Trophoblast cell (in vitro differentiated cells and primary cell): ENCODE measurements at regions not wholly inside any gene's neighbourhood (a gene's known extent, or its start where the extent isn't known, plus 50 kb on each side); places are given as distances from the start of the nearest gene placed in this dataset.

Experiments
- DNase-seq, 2 donors: peaks; one replicate each; pipeline ENCODE4 v3.0.0-alpha.2; 2016
- H2AFZ ChIP-seq: 2 replicates; pipeline ENCODE4 v1.6.1; 2013; ENCODE audit warnings: low read length, moderate library complexity, mild to moderate bottlenecking; ENCODE audit not compliant: insufficient read depth, poor library complexity
- H2AK5ac ChIP-seq: 2 replicates; pipeline ENCODE4 v1.6.1; 2013; ENCODE audit warnings: mild to moderate bottlenecking, low read length
- H2BK120ac ChIP-seq: 2 replicates; pipeline ENCODE4 v1.6.1; 2013; ENCODE audit warnings: low read length, mild to moderate bottlenecking, moderate library complexity; ENCODE audit not compliant: insufficient read depth, poor library complexity
- H2BK12ac ChIP-seq: 2 replicates; pipeline ENCODE4 v1.6.1; 2013; ENCODE audit warnings: mild to moderate bottlenecking, low read length, moderate library complexity
- H2BK5ac ChIP-seq: 2 replicates; pipeline ENCODE4 v1.6.1; 2013; ENCODE audit warnings: low read length, low read depth, moderate library complexity, mild to moderate bottlenecking; ENCODE audit not compliant: poor library complexity
- H3K14ac ChIP-seq: 2 replicates; pipeline ENCODE4 v1.6.1; 2013; ENCODE audit warnings: mild to moderate bottlenecking, low read length
- H3K18ac ChIP-seq: 2 replicates; pipeline ENCODE4 v1.6.1; 2013; ENCODE audit warnings: mild to moderate bottlenecking, low read length
- H3K23ac ChIP-seq: 2 replicates; pipeline ENCODE4 v1.6.1; 2013; ENCODE audit warnings: low read length
- H3K27ac ChIP-seq: 2 replicates; pipeline ENCODE4 v1.5.1; 2013; ENCODE audit warnings: low read depth, mild to moderate bottlenecking, inconsistent platforms, low read length, moderate library complexity
- H3K27me3 ChIP-seq: 2 replicates; pipeline ENCODE4 v1.6.1; 2013; ENCODE audit warnings: inconsistent platforms, mild to moderate bottlenecking, low read length, moderate library complexity; ENCODE audit not compliant: insufficient read depth
- H3K36me3 ChIP-seq, 2 experiments: 1 replicate in 1 of 2; 2 replicates in 1 of 2; pipeline ENCODE4 v1.6.1; 2013; ENCODE audit warnings: low read length in 2 of 2, mild to moderate bottlenecking in 2 of 2, moderate library complexity in 1 of 2; ENCODE audit not compliant: insufficient read depth in 2 of 2, control insufficient read depth in 1 of 2
- H3K4ac ChIP-seq: 2 replicates; pipeline ENCODE4 v1.6.1; 2013; ENCODE audit warnings: low read depth, mild to moderate bottlenecking, low read length, moderate library complexity
- H3K4me1 ChIP-seq, 2 experiments: 1 replicate in 1 of 2; 2 replicates in 1 of 2; pipeline ENCODE4 v1.6.1; 2013; ENCODE audit warnings: low read length in 2 of 2, mild to moderate bottlenecking in 2 of 2, moderate library complexity in 1 of 2; ENCODE audit not compliant: insufficient read depth in 2 of 2, control insufficient read depth in 1 of 2
- H3K4me2 ChIP-seq: 2 replicates; pipeline ENCODE4 v1.6.1; 2013; ENCODE audit warnings: inconsistent platforms, mild to moderate bottlenecking, low read length, moderate library complexity
- H3K4me3 ChIP-seq: 2 replicates; pipeline ENCODE4 v1.5.1; 2013; ENCODE audit warnings: mild to moderate bottlenecking, low read depth, low read length, inconsistent platforms
- H3K79me1 ChIP-seq: one replicate; pipeline ENCODE4 v1.6.1; 2013; ENCODE audit warnings: low read length
- H3K79me2 ChIP-seq: 2 replicates; pipeline ENCODE4 v1.6.1; 2013; ENCODE audit warnings: low read length, mild to moderate bottlenecking; ENCODE audit not compliant: control insufficient read depth, insufficient read depth, poor library complexity
- H3K9ac ChIP-seq: 2 replicates; pipeline ENCODE4 v1.6.1; 2013; ENCODE audit warnings: mild to moderate bottlenecking, low read length
- H3K9me3 ChIP-seq: 2 replicates; pipeline ENCODE4 v1.6.1; 2013; ENCODE audit warnings: low read depth, mild to moderate bottlenecking, control low read depth, inconsistent platforms, low read length; ENCODE audit not compliant: insufficient read depth
- H4K12ac ChIP-seq: 2 replicates; pipeline ENCODE4 v1.6.1; 2013; ENCODE audit warnings: low read depth, mild to moderate bottlenecking, low read length, moderate library complexity
- H4K8ac ChIP-seq: 2 replicates; pipeline ENCODE4 v1.6.1; 2013; ENCODE audit warnings: low read depth, mild to moderate bottlenecking, low read length, moderate library complexity
- H4K91ac ChIP-seq: one replicate; pipeline ENCODE4 v1.6.1; 2013; ENCODE audit warnings: low read depth, mild to moderate bottlenecking, low read length, moderate library complexity
- WGBS: extraction: QIAGEN DNeasy Blood & Tissue Kit; methylation state at CpG from one replicate; pipeline ENCODE4 v1.1.7; 2013; ENCODE audit warnings: missing lambda C conversion rate; ENCODE audit not compliant: insufficient read length, insufficient coverage; ENCODE audit errors: extremely low coverage; 5-methylcytosine and 5-hydroxymethylcytosine counted together

- Histone ChIP-seq H4K8ac (no peak overlapping the region), H3K79me2 (no peaks in the 10 kb centered on the region), H3K4me2 (no peak overlapping the region), H3K23ac (no peak overlapping the region), H3K9ac (no peak overlapping the region), H3K14ac (no peak overlapping the region), H3K9me3 (no peaks in the 10 kb centered on the region), H3K4me1 (no peaks in the 10 kb centered on the region), H3K36me3 (no peaks in the 10 kb centered on the region), H4K91ac (no peak overlapping the region), H3K27ac (no peak overlapping the region), H2AK5ac (no peak overlapping the region), H2BK12ac (no peak overlapping the region), H3K79me1 (no peaks in the 10 kb centered on the region), H2BK120ac (no peak overlapping the region), H2BK5ac (no peak overlapping the region), H2AFZ (no peak overlapping the region), H3K4me3 (no peak overlapping the region), H3K27me3 (no peaks in the 10 kb centered on the region), H4K12ac (no peak overlapping the region), H3K4ac (no peak overlapping the region), H3K18ac (no peak overlapping the region)
- WGBS, result no CpG with 5 or more reads among the region's 10 CpGs
- peak in 1 of 2 donors; percentile 5 for DNase-seq
These were observed 95.8 kb upstream of the CRHR1 start for GRCh38 chr17:45688353-45688752.

DNA sequence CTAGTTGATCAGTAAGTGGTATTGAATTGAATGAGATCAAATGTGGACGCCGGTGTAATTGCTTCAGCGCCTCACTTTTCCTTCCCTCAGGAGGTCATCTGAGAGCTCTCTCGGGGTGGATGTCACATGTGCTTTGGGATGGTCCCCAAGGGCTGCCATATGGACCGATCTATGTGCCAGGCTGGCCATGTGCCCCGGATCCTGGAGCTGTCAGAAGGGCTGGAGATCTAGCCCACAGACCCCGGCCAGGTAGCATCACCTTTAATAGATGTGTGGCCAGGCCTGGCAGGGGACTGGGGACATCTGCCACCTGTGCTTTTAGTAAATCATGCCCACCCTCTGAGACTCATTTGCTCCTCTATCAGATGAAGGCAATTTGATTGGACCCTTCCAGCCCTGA is 95.3 kb upstream of the CRHR1 start:
- no peak overlapping the region for H4K12ac ChIP-seq
- no peak overlapping the region for H3K4ac ChIP-seq
- no peak overlapping the region for H3K4me2 ChIP-seq
- no peak overlapping the region for H2AK5ac ChIP-seq
- no peak for DNase-seq
- H2BK12ac ChIP-seq, result no peak overlapping the region
- H3K9ac ChIP-seq, result no peak overlapping the region
- no peak overlapping the region for H3K27ac ChIP-seq
- H3K4me1 ChIP-seq, result no peaks in the 10 kb centered on the region
- H3K4me3 ChIP-seq, result no peak overlapping the region
- H2BK120ac ChIP-seq, result no peak overlapping the region
- no peak overlapping the region for H4K8ac ChIP-seq
- no peak overlapping the region for H4K91ac ChIP-seq
- no peak overlapping the region for H3K14ac ChIP-seq
- H3K27me3 ChIP-seq, result no peaks in the 10 kb centered on the region
- H3K36me3 ChIP-seq, result no peaks in the 10 kb centered on the region
- H3K23ac ChIP-seq, result no peak overlapping the region
- no peaks in the 10 kb centered on the region for H3K9me3 ChIP-seq
- H3K79me2 ChIP-seq, result no peaks in the 10 kb centered on the region
- WGBS, result no CpG with 5 or more reads among the region's 7 CpGs
- no peak overlapping the region for H3K18ac ChIP-seq
- H3K79me1 ChIP-seq, result no peaks in the 10 kb centered on the region
- H2AFZ ChIP-seq, result no peak overlapping the region
- no peak overlapping the region for H2BK5ac ChIP-seq

- Histone ChIP-seq H3K4ac (no peak overlapping the region), H2BK12ac (no peak overlapping the region), H3K79me2 (no peaks in the 10 kb centered on the region), H2AFZ (no peak overlapping the region), H2BK5ac (no peak overlapping the region), H3K4me3 (no peak overlapping the region), H3K36me3 (no peaks in the 10 kb centered on the region), H2BK120ac (no peak overlapping the region), H3K4me1 (no peaks in the 10 kb centered on the region), H4K8ac (no peak overlapping the region), H3K23ac (no peak overlapping the region), H2AK5ac (no peak overlapping the region), H3K27me3 (no peaks in the 10 kb centered on the region), H3K9me3 (no peaks in the 10 kb centered on the region), H4K91ac (no peak overlapping the region), H3K18ac (no peak overlapping the region), H3K14ac (no peak overlapping the region), H3K4me2 (no peak overlapping the region), H3K27ac (no peak overlapping the region), H3K79me1 (no peaks in the 10 kb centered on the region), H4K12ac (no peak overlapping the region), H3K9ac (no peak overlapping the region)
- WGBS, result no CpG with 5 or more reads among the region's 6 CpGs
- DNase-seq, result no peak
These were observed 94.7 kb upstream of the CRHR1 start for GRCh38 chr17:45689451-45689850.

DNA sequence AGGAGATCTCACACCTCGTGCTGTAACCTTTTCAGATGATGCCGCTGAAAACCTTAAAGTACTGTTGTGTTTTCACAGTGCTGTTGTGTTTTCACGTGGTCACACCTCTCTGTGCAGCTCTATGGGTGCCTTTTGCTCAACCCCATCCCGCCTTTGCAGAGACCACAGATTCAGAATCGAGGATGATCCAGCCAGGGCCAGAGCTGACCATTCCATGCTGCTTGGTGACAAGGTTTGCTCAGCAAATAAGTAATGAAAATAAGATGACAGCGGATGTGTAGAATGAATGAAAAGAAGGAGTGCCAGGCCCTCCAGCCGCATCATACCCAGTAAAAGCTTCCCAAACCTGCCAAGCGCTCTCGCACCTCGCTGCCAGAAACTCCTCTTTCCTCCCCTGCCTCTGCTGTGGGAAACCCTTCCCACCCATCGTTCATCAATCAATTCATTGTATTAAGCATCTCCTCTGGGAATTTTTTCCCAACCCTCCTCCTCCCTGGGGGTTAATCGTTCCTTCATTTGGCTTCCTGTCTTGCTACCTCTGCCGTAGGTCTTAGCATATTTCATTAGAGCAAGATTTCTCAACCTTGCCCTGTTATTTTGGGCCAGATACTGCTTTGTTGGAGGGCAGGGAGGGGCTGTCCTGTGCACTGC is 93.4 kb upstream of the CRHR1 start:
- H3K27ac ChIP-seq, result no peak overlapping the region
- no peak overlapping the region for H2BK12ac ChIP-seq
- H3K4me2 ChIP-seq, result no peak overlapping the region
- no CpG with 5 or more reads among the region's 13 CpGs for WGBS
- H2BK120ac ChIP-seq, result no peak overlapping the region
- H4K91ac ChIP-seq, result no peak overlapping the region
- DNase-seq, result no peak
- H4K12ac ChIP-seq, result no peak overlapping the region
- no peaks in the 10 kb centered on the region for H3K9me3 ChIP-seq
- no peak overlapping the region for H3K9ac ChIP-seq
- no peak overlapping the region for H3K4me3 ChIP-seq
- no peak overlapping the region for H2BK5ac ChIP-seq
- H3K23ac ChIP-seq, result no peak overlapping the region
- H2AK5ac ChIP-seq, result no peak overlapping the region
- no peaks in the 10 kb centered on the region for H3K79me1 ChIP-seq
- no peak overlapping the region for H3K4ac ChIP-seq
- no peak overlapping the region for H3K14ac ChIP-seq
- no peaks in the 10 kb centered on the region for H3K36me3 ChIP-seq
- H2AFZ ChIP-seq, result no peak overlapping the region
- H3K18ac ChIP-seq, result no peak overlapping the region
- no peak overlapping the region for H4K8ac ChIP-seq
- no peaks in the 10 kb centered on the region for H3K79me2 ChIP-seq
- H3K27me3 ChIP-seq, result no peaks in the 10 kb centered on the region
- H3K4me1 ChIP-seq, result no peaks in the 10 kb centered on the region
